ENCODE measurements at regions not wholly inside any gene's neighbourhood (a gene's known extent, or its start where the extent isn't known, plus 50 kb on each side); places are given as distances from the start of the nearest gene placed in this dataset.
"Not testable (repeated sequence)": the region's sequence is repeated elsewhere in the genome, so short reads cannot be mapped to it uniquely, and the experiment has no call there.

GRCh38 chr10:44258019-44258418, 126.9 kb downstream of the CXCL12 start:
- WGBS, 2 donors: 69 to 73% methylated on average over 3 of the region's 3 CpGs
- intact Hi-C loops (cut with DNase I; ENCODE audit: low total_unique reads): no loop called here
- TF ChIP-seq POLR2A (IDR thresholded peaks at IDR 0.05) (no peak), CTCF (IDR thresholded peaks at IDR 0.05) (no peak)

GRCh38 chr10:44253769-44254462, 131.0 kb downstream of the CXCL12 start:
- Histone ChIP-seq H3K27me3 (no peaks in the 10 kb centered on the region), H3K9me3 (no peaks in the 10 kb centered on the region), H3K4me1 (no peaks in the 10 kb centered on the region), H3K4me3 (no peak overlapping the region), H3K36me3 (ENCODE audit: low read depth, missing control alignments) (no peaks in the 10 kb centered on the region), H3K27ac (no peak overlapping the region)
- TF ChIP-seq CTCF (IDR thresholded peaks at IDR 0.05): no peak
- WGBS, 2 donors: 54% methylated on average over 5 of the region's 5 CpGs
- DNase-seq: peak; percentile 70
- intact Hi-C loops (cut with DNase I; ENCODE audit: low total_unique reads): no loop called here

More at GRCh38 chr10:44258019-44258418, 126.9 kb downstream of the CXCL12 start:
- Histone ChIP-seq H3K4me1 (no peaks in the 10 kb centered on the region), H3K36me3 (ENCODE audit: low read depth, missing control alignments) (no peaks in the 10 kb centered on the region), H3K9me3 (no peaks in the 10 kb centered on the region), H3K4me3 (no peak overlapping the region), H3K27me3 (no peaks in the 10 kb centered on the region), H3K27ac (no peak overlapping the region)
- DNase-seq: no peak

- DNase-seq; H3K9me3 ChIP-seq; H3K36me3 ChIP-seq (ENCODE audit: low read depth, missing control alignments); H3K4me1 ChIP-seq; H3K27me3 ChIP-seq; H3K27ac ChIP-seq; H3K4me3 ChIP-seq; intact Hi-C loops (cut with DNase I; ENCODE audit: low total_unique reads): not testable (repeated sequence)
- WGBS, 2 donors: 95% methylated on average over 3 of the region's 3 CpGs
These were observed 132.3 kb downstream of the CXCL12 start for GRCh38 chr10:44252631-44253030.

- H3K36me3 ChIP-seq (ENCODE audit: low read depth, missing control alignments); H3K27me3 ChIP-seq; DNase-seq; H3K4me1 ChIP-seq; intact Hi-C loops (cut with DNase I; ENCODE audit: low total_unique reads); H3K9me3 ChIP-seq; H3K4me3 ChIP-seq; H3K27ac ChIP-seq: not testable (repeated sequence)
- 82% methylated on average over 4 to 7 of the region's 7 CpGs for WGBS, 2 donors
These were observed 135.0 kb downstream of the CXCL12 start for GRCh38 chr10:44249933-44250332.

- intact Hi-C loops (cut with DNase I; ENCODE audit: low total_unique reads): no loop called here
These were observed 135.4 kb downstream of the CXCL12 start for GRCh38 chr10:44249490-44249889.

GRCh38 chr10:44246700-44247099, 138.2 kb downstream of the CXCL12 start:
- intact Hi-C loops (cut with DNase I; ENCODE audit: low total_unique reads); H3K9me3 ChIP-seq; DNase-seq; H3K4me1 ChIP-seq; H3K36me3 ChIP-seq (ENCODE audit: low read depth, missing control alignments); H3K27ac ChIP-seq; H3K27me3 ChIP-seq; H3K4me3 ChIP-seq: not testable (repeated sequence)

More at GRCh38 chr10:44249490-44249889, 135.4 kb downstream of the CXCL12 start:
- Histone ChIP-seq H3K27ac (no peak overlapping the region), H3K36me3 (ENCODE audit: low read depth, missing control alignments) (no peaks in the 10 kb centered on the region), H3K4me3 (no peak overlapping the region), H3K27me3 (no peaks in the 10 kb centered on the region), H3K4me1 (no peaks in the 10 kb centered on the region), H3K9me3 (no peaks in the 10 kb centered on the region)
- DNase-seq: no peak
- WGBS, 2 donors: 67 to 77% methylated on average over 10 to 11 of the region's 11 CpGs
- TF ChIP-seq POLR2A (IDR thresholded peaks at IDR 0.05): no peak
- no peak for TF ChIP-seq CTCF (IDR thresholded peaks at IDR 0.05)

- H3K4me3 ChIP-seq; H3K4me1 ChIP-seq; DNase-seq; H3K9me3 ChIP-seq; H3K27ac ChIP-seq; H3K27me3 ChIP-seq; intact Hi-C loops (cut with DNase I; ENCODE audit: low total_unique reads); H3K36me3 ChIP-seq (ENCODE audit: low read depth, missing control alignments): not testable (repeated sequence)
- 93 to 94% methylated on average over 2 of the region's 2 CpGs for WGBS, 2 donors
These were observed 138.6 kb downstream of the CXCL12 start for GRCh38 chr10:44246287-44246686.
